SKM-1 (cell line): ENCODE measurements at regions not wholly inside any gene's neighbourhood (a gene's known extent, or its start where the extent isn't known, plus 50 kb on each side); places are given as distances from the start of the nearest gene placed in this dataset.
"Not testable (repeated sequence)": the region's sequence is repeated elsewhere in the genome, so short reads cannot be mapped to it uniquely, and the experiment has no call there.

Experiments used
- DNase-seq: peaks from one replicate; lab custom pipeline; 2025; ENCODE audit not compliant: unreplicated experiment; lab: John Stamatoyannopoulos, UW

DNA sequence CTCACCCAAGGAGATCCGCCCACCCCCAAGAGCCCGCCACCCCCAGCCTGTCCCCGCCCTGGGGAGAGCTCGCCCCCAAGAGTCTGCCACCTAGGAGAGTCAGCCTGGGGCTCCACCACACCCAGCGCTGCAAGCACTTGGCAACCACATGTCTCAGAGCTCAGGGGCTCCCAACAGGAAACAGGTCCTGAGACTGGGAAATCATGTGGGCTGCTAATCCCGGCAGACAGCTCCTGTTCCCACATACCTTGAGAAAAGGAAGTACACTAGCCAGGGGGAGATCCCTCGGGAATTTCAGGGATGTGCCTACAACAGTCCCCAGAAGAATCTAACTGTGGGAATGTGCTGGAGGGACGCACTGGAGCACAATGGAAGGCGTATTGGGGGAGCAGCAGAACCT lies 331.4 kb downstream of the ANAPC1 start:
- DNase-seq = not testable (repeated sequence)

DNA sequence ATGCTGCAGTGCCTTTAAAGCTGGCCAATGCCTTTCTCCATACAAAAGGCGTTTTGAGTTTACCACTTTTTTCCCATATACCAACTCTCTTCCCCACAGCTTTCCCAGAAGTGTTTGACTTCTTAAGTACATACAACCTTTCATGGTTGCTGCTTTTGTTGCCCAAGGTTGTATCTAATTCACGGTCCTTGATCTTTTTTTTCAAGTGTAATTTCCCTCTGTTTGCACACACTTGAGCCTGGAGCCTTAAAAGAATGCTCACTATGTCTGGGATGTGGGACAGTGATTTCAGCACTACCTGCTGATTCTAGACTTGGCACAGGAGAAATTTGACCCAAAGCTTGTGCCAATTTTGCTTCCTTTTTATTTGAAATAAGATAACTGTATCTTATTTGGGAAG lies 324.7 kb downstream of the ANAPC1 start:
- DNase-seq = not testable (repeated sequence)

DNA sequence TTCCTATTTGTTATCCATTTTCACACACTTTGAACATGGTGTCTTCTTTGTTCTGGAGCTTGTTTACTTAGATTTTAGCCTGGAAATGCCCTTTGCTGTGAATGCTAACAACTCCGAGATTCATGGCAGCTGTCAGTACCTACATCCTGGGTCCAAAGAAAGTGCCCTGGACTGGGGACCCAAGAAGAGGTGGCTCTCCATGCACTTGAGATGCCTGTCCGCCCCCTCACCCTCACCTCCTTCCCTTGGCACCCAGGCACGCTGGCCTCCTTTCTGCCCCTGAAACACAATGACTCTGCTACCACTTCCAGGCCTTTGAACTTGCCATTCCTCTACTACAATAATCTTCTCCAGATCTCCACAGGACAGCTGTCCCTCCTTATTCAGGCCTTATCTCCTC lies 324.2 kb downstream of the ANAPC1 start:
- not testable (repeated sequence) for DNase-seq

DNA sequence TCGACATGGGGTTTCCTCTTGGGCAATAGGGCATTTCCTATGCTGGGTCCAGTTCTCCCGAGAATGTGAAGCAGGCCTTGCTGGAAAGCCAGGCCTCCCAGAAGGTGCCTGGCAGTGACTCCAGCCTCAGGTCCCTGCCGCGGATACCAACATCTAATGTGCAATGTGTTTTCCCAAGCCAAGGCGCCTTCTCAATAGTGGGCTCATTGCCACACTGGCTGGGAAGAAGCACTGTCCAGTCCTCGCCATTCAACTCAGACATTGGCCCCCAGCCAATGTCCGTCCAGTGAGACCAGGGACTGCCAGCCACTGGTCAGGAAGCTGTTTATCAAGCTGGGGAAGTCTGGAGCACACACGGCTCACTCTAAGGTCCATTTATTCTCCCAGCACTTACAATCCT lies 317.9 kb downstream of the ANAPC1 start:
- not testable (repeated sequence) for DNase-seq

DNA sequence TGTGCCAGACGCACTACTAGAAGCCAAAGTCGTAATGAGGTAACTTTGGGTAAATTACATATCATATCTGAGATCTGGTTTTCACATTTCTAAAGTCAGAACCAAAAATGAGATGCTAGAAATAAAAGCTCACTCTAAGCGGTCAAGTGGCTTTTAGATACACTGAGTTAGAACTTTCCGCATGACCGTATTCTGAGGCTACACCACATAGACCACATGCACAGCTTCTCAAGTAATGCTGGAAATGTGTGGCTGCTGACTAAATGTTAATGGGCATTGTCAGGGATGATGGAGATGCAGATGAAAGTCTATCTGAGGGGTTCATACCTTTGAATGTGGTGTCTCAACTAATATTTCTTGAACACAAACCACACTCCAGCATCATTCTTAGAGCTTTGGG lies 316.8 kb downstream of the ANAPC1 start:
- DNase-seq = not testable (repeated sequence)

DNA sequence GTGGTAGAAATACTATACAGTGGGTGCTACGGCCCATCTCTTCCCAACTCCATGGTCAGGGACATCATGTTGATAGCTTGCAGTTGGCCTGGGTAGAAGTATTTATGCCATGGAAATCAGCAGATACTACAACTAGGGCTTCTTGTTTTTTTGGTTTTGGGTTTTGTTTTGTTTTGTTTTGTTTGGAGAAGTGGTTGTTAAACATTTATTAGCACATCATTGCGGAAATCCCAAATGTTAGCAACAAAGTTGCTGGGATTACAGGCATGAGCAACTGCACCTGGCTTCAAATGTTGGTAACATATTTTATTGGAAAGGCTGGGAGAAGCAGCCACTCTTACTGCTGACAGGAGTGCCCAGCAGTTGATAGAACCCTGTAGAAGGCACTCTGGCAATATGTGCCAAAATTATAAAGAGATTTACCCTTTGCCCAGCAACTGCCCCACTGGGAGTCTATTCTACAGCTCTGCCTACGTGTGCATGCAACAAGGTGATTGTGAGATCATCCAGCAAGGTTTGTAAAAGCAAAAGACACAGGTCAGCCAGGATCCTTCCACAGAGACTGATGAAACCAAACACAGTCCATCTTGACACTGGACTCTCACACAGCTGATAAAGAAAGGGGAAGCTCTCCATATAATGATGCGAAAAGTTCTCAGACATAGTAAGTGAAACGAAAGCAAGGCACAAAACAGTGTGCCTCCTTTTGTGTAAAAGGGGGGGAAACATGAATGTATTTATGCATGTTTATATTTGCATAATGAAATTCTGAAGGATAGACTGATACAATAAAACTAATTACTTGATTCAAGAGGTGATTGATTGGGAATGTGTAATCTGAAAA lies 314.4 kb downstream of the ANAPC1 start:
- DNase-seq = not testable (repeated sequence)

DNA sequence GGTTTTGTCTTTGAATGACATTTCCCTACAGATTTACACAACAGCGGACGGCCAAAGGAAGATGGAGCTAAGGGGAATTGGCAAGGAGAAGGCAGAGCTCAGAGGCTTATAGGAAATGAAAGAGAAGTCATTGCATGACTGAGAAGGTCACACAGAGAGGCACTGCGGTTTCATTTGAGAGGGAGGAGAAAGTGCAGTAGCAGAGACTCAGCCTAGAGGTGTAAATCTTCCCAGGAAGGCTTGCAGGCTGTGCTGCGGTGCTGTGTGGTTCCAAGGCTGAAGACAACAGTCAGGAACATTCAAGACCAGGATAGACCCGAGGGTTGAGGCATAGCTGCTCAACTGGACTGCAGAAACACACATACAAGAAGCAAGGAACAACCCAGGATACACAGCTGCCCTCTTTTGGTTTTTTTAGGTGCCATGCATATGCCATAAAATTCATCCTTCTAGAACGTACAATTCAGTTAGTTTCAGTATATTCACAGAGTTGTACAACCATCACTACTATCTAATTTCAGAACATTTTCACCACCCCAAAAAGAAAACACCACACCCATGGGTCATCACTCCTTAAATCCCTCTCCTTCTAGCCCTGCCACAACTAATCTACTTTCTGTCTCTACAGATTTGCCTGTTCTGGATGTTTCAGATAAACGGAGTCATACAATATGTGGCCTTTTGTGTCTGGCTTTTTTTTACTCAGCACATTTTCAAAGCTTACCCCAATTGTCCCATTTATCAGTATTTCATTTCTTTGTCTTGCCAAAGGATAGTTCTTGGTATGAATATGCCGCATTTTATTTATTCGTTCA lies 313.5 kb downstream of the ANAPC1 start:
- not testable (repeated sequence) for DNase-seq

DNA sequence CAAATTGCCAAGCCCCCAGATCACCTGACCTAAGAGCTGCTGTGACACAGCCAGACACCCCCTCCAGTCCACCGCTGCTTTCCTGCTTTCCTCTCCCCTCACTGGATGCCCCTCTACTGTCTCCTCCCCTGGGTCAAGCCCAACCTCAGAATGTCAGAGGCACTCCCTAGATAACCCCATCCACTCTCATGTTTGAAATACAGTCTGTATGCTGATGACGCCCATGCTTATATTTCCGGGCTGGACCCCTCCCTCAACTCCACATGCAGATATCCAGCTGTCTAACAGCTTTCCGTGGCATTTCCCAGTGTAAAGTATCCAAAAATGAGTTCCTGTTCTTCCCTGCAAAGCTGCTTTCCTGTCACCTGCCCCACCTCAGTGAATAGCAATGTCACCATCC lies 309.2 kb downstream of the ANAPC1 start:
- DNase-seq = not testable (repeated sequence)

DNA sequence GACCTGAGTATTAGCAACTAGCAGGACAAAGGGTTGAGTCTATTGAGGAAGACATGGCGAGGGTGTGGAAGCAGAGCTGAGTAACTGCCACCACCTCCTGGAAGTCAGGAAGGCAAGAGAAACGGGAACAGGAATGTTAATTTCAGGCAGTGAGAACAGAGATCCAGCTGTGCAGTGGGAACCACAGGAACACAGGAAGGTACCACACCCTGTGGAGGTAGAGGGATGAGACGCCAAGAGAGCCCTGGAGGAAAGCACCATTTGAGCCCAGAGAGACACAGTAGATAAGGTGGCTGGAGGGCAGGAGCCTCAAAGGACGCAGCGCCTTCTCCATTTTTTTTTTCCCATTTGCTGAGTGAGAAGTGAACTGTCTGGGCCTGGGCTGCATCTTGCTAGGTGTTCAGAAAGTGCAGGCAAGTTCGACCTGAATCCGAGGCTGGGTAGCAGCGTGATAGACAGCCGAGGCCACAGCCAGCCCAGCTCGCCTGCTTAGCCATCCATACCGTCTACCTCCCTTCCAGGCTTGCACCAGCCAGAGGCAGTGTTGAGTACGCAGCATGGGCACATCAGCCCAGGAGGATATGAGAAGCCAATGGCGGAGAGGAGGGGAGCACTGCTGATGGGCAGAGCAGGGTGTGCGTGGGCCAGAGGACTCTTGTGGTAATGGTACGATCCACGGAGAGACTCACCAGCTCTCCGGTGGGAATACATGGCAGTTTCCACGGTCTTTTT lies 306.7 kb downstream of the ANAPC1 start:
- DNase-seq = not testable (repeated sequence)

DNA sequence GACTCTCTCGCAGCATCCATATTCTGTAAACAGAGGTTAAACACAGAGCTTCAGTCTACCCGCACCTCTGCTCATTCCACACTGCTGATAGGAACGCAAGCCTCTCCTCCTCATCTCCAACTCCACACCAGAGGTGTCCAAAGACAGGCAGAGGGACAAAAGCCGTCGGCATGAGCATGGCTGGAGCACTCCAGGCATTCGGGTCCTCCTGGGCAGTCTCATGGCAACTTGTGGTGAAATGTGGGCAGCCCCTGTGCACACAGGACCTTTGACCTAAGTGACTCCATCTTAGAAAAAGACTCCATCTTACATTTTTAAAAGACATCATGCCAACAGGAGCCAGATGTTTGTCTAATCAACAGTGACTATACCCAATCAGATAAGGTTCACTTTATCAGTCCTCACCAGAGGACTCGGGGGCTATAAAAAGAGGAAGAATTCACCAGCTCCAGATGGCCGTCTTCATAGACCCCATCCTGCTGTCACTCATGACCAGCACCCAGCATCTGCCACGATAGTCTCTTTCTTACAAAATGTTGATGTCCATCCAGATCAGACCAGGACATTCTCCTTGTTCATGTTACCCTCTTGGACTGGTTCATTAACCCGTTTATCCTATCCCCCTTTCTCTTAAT lies 304.4 kb downstream of the ANAPC1 start:
- DNase-seq = not testable (repeated sequence)

DNA sequence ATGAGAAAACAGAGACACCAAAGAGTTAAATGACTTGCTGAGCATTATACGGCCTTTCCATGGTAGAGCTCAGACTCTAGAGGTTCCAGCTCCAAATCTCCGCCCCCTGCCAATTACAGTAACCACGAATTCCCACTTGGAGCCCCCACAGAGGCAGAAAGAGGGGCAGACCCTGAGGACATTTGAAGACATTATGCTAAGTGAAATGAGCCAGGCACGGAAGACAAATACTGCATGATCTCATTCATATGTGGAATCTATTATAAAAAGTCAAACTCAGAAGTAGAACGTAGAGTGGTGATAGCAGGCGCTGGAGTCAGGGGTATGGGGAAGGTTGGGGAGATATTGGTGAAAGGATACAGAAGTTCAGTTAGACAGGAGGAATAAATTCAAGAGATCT lies 303.4 kb downstream of the ANAPC1 start:
- not testable (repeated sequence) for DNase-seq

DNA sequence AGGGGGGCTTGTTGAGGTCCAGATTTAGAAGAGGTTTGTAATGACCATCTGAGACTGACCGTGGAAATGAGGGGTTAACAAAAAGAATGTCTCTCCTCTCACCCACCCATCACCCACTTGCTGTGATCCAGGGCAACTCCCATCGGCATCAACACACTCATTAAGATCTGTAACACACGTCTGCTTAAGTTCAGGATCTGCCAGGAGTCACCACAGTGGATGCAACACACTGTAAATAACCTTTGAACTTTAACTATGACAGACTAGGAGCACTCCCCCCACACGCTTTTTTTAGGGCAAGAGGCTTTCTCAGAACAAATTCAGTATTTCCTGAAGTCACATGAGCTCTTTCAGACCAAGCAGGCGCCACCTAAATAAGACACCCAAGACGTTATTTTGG lies 301.9 kb downstream of the ANAPC1 start:
- DNase-seq = not testable (repeated sequence)

DNA sequence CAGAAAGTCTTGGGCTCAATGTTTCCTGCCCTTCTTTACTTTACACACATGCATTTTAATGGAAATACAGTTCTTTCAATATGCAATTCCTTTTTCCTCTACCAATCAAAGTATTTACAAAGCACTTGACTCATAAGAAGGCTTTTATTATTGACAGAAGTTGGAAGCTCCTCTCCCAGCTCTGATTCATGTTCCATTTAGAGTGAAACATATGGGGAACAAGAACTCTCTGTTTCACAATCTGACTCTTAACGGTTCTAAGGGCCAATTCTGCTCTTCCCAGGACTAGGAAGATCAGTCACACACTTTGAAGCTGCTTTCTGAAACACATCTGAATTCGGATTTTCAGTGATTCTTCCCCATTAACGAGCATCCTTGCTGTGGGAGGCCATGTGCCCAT lies 300.5 kb downstream of the ANAPC1 start:
- not testable (repeated sequence) for DNase-seq

DNA sequence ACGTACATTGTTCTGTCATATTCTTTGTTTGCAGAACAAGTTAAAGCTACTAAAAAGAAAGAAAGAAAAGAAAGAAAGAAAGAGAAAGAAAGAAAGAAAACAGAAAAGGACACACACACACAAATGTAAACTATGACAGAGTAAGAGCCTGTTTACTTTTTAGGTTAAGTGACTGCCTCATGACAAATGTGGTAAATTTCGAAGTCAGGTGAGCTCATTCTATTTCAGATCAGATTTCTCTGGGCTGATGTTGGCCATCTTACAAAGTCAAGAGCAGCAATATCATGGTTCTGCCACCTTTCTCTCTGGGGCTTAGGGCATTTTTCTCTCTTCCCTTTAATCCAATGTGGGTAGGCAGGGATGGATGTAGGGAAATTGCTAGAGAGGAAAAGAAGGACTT lies 299.5 kb downstream of the ANAPC1 start:
- not testable (repeated sequence) for DNase-seq

DNA sequence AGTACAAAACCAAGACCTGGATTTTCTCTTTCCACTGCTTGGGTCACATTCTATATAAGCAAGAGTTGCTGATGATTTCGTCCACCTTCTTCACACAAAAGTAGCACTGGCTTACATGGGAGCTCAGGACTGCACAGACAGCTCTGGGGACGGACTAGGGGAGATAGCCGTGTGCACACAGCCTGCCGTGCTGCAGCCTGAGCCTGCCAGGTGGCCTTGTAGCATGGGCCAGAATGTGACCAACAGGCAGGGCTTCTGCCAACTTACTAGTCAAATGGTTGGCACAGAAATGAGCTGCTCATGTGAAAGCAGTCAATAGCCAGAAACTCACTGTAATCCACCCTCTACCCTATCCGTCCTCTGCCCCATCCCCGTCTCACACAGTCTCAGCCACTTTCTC lies 299.0 kb downstream of the ANAPC1 start:
- DNase-seq = not testable (repeated sequence)

DNA sequence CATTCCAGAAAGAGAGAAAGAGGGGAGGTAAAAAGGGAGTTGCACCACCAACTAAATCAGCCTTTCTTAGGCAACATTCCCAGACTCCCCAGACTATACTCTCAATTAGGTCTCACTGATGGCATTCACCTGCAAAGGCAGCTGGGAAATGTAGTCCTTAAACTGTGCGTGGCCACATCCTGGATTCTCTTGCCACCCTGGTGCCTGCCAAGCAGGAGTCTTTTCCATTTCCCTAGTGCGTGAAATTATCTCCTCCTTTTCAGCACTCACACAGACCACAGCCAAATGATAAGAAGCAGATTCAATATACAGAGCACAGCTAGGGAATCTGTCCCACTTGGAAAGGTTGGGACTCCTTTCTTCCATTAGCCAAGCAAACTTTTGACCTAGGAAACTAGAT lies 298.0 kb downstream of the ANAPC1 start:
- not testable (repeated sequence) for DNase-seq

DNA sequence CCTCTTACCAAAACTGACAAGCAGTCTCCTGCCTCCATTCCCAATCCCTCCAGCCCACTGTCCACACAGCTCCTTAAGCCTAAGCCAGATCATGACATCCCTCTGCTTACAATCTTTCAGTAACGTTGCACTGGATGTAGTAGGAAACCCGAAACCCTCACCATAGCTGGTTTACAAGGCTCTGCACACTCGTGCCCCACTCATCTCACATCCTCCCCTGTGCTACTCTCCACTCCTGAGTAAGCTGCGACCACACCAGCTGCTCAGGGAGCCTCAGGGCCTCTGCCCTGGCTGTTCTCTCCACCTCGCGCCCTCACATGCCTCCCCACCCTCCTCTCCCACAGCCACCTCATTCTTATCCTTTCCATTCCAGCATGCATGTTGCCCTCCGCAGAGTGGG lies 288.9 kb downstream of the ANAPC1 start:
- DNase-seq = not testable (repeated sequence)

DNA sequence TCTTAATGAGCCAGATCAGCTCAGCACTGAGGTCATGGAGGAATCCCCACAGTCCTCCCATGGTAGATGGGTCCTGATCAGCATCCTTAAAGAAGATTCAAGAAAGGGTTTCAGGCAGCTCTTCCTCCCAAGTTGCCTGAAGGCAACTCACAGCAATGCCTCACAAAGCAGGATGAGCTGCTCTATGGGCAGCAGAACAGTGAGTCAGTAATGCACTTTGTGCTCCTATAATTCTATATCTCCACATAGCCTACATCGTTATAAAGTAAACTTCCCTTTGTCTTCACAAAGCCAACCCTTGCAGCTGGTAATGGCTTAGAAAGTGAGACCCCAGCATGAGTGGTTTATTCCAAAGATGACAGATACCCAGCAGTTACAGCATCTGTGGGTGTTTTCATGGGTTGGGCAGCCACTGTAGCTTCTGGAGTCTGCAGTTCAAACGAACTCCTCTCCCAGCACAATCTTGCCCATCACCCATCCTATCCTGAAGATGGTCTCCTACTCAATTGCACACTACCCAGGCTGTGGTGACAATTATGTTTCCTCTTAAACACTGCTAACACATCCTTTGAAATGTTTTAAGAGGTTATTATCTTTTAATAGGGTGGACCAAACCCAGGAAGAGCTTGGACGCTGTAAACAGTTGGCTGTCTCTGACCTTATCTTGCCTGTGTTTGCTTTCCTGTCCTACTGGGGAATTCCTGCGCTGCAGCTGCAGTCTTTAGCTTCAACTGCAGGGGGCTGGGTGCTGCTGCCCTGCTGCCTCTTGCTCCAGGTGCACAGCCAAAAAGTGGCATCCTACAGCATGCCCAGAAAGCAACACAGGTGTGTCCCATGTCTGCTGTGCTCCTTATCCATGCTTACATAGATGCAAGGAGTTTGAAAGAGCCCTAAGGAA lies 286.9 kb downstream of the ANAPC1 start:
- DNase-seq = not testable (repeated sequence)

DNA sequence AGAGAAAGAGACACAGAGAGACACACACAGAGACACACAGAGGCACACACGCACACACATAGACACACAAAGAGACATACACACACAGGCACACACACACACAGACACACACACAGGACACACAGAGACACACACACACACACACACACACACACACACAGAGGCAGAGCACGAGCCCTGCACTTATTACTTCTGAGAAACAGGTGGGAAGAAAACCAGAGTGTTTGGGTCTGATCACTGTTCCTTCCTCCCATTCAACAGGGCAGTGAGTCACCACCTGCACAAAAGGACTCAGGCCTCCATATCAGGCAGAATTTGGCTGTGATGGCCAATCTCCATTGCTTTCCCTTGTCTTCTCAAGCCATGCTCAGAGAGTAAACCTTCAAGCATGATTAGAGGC lies 285.0 kb downstream of the ANAPC1 start:
- not testable (repeated sequence) for DNase-seq

DNA sequence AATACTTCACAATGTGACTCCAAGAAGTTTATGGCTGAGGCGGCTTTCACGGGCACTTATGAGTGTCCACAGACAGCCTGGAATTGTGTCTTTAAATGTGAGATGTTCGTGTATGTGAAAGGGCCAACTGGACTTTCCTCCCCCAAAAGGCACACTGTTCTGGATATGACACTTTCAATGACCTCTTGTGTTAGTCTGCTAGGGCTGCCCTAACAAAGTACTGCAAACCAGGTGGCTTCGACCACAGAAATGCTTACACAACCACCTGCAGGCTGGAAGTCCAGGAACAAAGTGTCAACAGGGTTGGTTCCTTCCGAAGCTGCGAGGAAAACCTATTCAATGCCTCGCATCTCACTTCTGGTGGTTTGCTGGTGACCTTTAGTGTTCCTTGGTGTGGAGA lies 281.7 kb downstream of the ANAPC1 start:
- DNase-seq = not testable (repeated sequence)
